H1 (cell line): ENCODE measurements at regions not wholly inside any gene's neighbourhood (a gene's known extent, or its start where the extent isn't known, plus 50 kb on each side); places are given as distances from the start of the nearest gene placed in this dataset.

Experiments used
- CTBP2 ChIP-seq: IDR thresholded peaks from 2 replicates; pipeline ENCODE4 v1.7.0; 2011; ENCODE audit warnings: borderline replicate concordance, mild to moderate bottlenecking, moderate library complexity, mixed read lengths, low read length; ENCODE audit not compliant: insufficient read depth, insufficient read length
- CTCF ChIP-seq, 3 experiments: IDR thresholded peaks; 1 replicate in 2 of 3; 2 replicates in 1 of 3; pipeline versions ENCODE4 v1.5.1 to v1.6.1; 2011; ENCODE audit warnings: low read length in 3 of 3, mild to moderate bottlenecking in 3 of 3, inconsistent platforms in 2 of 3, low read depth in 1 of 3, moderate library complexity in 1 of 3; ENCODE audit not compliant: insufficient read depth in 1 of 3; ENCODE audit errors: control extremely low read depth in 1 of 3
- JUN ChIP-seq: IDR thresholded peaks from 2 replicates; pipeline ENCODE4 v1.6.1; 2011; ENCODE audit warnings: low read depth, mild to moderate bottlenecking, improper control_type of control experiment, low read length

GRCh38 chr2:186009341-186009740, 270.7 kb downstream of the FSIP2 start:
- TF ChIP-seq CTCF (IDR thresholded peaks at IDR 0.05; ENCODE audit: control extremely low read depth in 1 of 3, insufficient read depth in 1 of 3, low read depth in 1 of 3, low read length in 3 of 3) (no peak), CTBP2 (no peak), JUN (no peak)
